NCI-H2107 treated with DMSO at 0.1 percent for 48 hours (cell line): ENCODE measurements at regions not wholly inside any gene's neighbourhood (a gene's known extent, or its start where the extent isn't known, plus 50 kb on each side); places are given as distances from the start of the nearest gene placed in this dataset.

Experiments
- DNase-seq: peaks from one replicate; lab custom pipeline; 2025; ENCODE audit not compliant: unreplicated experiment; lab: John Stamatoyannopoulos, UW

DNA sequence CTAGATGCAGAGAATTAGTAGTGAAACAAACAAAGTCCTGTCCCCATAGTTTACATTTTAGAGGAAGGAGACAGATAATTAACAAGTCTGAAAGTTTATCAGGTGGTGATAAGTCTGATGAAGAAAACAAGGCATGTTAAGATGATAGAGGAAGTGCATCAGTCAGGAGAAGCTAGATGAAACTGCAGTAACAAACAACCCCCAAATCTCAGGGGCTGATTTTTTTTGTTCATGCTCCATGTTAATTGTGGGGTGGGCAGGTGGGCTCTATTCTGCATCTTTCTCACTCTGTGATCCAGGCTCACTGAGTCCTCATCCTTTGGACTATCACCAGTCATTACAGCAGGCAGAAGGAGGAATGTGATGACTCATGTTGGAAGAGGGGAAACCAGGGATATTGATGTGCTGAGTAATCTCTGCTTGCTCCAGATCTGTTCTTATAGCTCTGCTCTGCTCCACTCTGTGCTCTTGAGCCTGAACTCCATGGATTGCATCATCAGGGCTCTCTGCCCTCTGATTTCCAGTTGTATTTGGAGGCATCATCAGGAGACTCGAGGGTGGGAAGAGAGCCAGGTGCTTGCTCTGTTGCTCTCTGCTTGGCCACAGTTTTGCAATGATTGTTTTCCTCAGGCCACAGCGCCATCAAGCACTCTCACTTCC, 166.9 kb downstream of the IER5 start:
- DNase-seq = no peak

DNA sequence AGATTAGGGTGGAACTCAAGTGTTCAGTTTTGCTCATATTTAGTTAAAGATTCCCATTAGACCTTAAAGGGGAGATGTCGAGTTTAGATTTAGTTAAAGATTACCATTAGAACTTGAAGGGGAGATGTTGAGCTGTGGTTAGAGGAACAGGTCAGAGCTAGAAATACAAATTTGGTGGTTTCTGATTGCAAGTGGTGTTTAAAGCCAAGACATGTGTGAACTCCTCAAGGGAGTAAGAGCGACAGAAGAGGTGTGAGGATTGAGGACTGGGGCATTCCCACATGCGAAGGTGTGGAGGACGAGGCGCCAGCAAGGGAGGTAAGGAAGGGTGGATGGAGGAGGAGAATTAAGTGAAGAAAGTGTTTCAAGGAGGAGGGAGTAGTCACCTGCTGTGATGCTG, 168.6 kb downstream of the IER5 start:
- DNase-seq = no peak

DNA sequence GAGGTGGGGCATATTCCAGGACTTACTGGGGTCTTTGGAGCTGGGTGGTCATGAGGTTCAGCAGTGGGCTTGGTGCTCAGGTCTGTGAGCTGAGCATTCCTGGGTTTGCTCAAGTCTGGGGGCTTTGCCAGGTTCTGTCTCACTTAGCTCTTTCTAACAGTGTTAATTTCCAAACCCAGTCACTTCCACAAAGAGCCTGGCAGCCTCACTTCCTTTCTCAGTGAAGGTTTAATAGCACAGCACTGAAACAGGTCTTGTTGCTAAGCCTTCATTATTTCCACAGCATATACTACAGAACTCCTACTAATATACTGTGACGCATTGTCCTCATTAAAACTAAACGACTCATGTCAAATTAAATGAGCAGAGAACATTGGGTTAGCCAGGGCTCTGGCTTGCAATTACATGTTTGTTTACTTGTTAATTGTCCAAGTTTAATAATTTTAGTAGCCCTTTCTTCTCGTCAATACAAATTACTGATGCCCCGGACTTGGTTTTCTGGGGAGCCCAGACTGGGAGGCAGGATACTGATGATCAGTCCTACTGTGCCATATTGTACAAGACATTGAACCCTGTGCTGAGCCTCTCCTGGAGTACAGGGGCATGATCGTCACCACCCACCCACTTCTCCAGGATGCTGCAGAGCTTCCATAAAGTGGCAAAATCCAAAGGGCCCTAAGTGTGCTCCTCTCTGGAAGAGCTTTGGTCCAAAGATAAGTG, 170.7 kb downstream of the IER5 start:
- no peak for DNase-seq

DNA sequence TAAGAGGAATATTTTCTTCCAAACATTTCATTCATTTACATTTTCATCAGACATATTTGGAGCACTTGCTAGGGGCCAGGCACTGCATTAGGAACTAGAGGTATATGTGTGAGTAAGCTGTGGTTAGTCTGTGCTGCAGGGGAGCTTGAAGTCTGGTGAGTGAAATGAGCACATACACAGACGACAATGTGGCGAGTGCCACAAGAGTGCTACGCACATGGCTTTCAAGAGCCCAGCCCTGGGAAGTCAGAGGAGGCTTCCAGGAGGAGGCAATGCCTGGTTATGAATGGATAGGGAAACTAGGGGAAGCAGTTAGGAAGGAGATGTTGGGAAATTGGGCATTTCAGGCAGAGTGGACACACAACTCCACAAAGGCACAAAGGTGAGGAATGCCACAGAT, 171.8 kb downstream of the IER5 start:
- DNase-seq = no peak

DNA sequence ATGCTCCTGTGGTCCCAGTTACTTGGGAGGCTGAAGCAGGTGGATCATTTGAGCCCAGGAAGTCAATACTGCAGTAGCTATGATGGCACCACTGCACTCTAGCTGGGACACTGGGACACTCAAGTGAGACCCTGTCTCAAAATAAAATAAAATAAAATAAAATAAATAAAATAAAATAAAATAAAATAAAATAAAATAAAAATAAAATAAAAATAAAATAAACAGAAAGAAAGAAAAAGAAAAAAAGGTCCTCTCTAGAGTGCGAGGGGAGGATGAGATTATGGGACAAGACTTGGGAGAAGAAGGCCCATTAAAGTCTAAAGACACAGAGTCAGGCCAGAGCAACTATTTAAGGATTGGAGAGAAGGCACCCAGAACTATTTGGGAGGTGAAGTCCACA, 172.5 kb downstream of the IER5 start:
- no peak for DNase-seq

DNA sequence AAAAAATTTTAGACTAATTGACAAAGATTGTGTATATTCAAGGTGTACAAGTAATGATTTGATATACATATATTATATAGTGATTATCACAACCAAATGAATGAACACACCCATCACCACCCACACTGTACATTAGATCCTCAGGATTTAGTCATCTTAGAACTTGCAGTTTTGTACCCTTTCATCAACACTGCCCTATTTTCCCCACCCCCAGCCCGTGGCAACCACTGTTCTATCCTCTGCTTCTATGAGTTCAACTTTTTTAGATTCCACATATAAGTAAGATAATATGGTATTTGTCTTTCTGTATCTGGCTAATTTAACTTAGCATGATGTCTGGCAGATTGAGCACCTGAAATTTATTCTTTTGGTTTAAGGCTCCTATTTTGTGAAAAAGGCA, 173.6 kb downstream of the IER5 start:
- no peak for DNase-seq

DNA sequence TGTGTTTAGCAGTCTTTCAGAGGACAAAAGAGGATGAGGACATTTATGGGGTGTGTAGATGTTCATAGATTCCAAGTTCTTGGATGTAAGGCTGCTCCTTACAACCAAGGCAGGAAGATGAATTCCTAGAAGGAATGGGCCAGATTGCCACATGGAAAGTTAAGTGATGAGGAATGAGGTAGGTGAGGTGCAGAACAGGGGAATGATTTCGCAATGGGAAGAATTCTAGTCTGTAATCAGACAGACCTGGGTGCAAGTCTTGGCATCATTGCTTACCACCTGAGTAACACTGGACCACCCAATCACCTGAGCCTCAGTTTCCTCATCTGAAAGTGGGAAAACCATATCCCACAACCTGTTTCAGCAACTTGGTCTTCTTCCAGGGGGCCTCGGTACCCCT, 174.9 kb downstream of the IER5 start:
- no peak for DNase-seq

DNA sequence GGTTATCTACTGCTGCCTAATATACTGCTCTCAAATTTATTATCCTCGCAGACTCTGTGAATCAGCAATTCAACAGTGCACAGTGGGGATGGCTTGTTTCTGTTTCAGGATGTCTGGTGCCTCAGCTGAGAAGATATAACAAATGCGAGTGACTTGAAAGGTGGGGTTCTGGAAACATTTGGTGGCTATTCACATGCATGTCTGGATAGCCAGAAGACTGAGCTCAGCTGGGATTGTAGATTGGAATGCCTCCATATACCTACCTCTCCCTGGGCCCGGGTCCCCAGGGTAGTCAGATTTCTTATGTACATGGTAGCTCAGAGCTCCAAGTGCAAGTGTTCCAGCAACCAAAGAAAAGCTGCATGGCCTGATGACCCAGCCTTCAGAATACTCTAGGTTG, 176.3 kb downstream of the IER5 start:
- no peak for DNase-seq

DNA sequence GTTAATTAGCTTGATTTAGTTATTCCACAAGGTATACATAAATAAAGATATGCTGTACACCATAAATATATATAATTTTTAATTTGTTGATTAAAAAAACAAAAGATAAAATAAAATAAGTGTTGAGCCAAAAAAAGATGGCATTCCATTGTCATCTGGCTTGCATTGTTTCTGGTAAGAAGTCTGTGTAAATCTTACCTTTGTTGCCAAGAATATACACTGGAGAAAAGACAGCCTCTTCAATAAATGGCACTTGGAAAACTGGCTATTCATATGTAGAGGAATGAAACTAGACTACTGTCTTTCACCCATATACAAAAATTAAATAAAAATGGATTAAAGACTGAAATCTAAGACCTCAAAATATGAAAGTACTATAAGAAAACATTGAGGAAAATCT, 196.5 kb downstream of the IER5 start:
- DNase-seq = no peak

DNA sequence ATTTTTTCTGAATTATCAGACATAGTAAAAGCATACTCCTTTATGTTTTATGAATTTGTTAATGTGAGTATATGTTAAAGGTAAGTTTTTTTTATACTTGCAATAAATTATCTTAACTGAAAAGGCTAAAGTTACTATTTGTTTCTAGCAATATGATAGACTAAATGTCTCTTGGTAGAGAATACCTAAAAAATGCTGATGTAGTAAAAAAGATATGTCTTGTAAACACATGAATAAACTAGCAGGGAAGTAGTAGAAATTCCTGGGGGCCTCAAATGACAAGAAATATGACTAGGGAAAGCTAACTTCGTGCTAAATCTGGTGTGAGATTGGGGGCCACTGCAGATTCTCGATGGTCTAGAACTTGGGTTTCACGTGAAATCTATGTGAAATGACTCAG, 188.1 kb upstream of the CACNA1E start:
- DNase-seq = no peak

DNA sequence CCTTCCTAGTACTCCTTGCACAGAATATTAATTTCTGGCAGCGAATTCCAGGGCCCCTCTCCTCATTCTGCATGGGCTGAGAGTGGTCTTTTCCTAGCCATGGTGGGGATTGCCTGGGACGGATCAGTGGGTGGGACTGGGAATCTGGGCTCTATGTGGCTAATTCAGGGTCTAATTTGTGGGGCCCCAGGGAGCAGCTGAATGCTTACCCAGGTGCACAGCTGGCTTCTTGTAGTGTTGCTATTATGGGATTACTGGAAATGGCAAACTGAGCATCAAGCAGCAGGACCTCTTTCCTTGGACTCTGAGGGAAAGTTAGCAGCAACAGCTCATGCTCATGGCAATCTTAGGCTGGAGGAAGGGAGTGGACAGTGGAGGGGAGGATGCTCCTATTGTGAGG, 187.1 kb upstream of the CACNA1E start:
- no peak for DNase-seq

DNA sequence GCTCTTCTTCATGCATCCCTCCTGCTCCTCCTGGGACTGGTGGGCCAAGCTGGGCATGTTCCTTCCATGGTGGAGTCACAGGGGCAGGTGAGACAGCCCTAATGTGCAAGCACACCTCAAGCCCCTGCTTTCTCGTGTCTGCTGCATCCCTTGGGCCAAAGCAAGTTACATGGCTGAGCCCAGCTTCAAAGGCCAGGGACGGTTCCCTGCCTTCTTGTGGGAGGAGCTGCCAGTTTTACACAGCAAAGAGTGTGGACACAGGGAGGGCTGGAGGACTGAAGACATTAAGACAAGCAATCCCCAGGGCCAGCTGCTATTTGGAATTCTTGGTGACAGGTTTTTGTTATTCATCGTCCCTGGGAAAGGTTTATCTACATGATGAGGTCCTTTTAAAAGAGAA, 175.2 kb upstream of the CACNA1E start:
- DNase-seq = no peak

DNA sequence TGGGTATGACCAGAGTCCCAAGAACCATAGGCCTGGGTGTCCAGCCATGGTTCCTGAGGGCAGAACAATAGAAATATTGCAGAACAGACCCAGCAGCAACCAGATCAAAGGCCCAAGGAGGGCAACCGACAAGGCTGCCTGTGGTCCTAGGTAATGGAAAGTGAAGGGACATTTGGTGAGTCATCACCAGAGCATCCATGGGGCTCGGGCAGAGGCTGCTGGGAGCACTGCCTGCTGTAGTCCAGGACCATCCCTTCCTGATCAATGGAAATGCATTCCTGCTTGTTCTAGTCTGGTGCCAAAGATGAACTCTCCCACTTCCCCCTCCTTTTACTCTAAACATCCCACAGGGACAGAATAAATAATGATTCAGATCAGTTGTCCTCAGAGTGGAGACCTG, 172.8 kb upstream of the CACNA1E start:
- no peak for DNase-seq

DNA sequence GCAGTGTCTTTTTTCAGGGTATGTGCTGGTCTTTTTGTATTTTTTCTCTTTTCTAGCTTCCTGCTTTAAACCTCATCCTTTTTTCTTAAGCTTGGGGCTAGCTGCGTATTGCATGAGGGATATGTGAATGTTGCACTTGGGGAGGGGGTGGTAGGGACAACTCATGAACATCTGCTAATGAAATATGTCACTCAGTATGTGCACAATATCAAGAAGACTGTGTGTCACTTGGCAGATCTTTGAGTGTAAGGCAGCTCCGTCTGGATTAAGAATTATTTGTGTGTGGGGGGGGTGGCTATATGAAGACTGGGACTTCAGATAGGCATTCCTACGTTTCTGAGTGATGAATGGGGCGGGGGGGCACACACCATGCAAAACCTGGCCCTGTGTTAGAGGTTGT, 170.4 kb upstream of the CACNA1E start:
- DNase-seq = no peak

DNA sequence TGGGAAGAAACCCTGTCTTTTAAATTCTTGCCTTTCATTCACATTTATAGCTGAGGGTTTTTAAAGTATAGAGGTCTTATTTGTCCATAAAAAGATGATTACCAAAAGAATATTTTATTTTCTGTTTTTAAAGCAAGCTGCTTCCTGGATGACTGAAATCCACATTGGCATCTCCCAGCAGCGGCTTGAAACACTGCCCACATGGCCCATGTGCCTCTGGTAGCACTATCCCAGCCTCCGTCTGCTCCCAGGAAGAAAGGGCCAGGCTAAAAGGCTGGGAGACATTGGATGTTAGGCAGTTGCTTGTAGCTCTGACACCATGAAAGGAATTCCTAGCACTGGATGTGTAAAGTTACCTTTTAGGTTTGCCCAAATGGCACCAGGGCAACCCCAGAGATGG, 169.9 kb upstream of the CACNA1E start:
- no peak for DNase-seq

DNA sequence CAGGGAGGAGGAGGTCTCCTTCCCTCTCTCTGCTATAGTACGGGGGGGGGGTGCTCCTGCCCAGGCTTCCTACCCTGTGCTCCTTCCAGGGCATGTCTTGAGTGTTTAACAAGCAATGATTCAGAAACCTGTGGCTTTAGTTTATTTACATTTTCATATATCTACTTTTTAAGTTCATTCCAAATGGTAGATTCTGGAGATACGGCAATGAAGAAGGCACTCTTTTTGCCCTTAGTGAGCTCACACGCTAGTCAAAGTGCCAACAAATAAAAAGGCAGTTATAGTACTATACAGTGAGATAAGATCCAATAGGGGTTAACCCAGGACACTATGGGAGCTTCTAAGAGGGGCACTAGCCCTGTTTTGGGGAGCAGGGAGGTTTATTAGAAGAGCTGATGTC, 169.3 kb upstream of the CACNA1E start:
- DNase-seq = no peak

DNA sequence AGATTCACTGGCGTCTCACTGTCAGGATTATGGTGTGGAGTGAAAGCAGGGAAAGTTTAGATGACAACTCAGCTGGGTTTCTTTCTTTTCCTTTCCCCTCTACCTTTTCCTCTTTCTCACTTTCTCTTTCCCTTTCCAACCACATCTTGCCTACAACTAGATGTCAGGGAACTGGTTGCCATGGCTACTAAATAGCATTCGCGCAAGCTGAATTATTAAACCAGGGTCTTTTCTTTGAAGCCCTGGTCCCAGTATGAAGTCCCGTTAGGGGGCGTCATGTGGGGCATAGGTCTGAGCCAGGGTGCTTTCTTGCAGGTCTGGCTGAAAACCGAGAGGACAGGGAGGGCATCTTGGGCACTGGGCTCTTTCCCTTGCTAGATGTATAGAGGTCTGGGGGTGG, 168.4 kb upstream of the CACNA1E start:
- DNase-seq = no peak

DNA sequence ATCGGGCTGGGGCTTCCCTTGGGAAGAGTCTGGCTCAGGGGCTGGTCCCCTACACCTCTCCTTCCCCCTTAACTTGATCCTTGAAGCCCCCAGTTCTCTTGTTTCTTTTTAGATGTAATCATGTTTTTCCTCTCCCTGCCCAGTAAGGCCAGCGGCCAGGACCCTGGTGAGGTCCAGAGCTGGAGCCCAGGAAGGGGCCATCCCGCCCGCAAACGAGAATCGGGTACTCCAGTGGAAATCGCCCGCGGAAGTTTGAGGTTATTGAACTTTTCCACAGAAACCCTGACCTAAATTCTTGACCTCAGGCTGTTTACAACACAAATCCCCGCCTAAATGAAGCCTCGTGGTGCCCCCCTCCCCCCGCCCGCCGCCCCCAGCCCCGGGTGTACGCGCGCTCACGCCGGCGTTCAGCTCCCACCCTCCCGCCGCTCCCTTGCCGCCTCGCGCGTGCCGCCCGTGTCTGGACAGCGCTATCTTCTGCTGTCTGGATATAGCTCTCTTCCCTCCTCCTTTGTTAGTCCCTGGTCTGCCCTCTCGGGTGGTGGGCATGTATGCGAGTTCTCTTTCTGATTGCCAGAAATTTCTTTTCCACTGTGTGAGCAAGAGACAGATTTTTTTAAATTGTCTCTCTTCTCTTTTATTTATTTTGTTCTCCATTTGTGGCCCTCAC, 165.9 kb upstream of the CACNA1E start:
- no peak for DNase-seq

DNA sequence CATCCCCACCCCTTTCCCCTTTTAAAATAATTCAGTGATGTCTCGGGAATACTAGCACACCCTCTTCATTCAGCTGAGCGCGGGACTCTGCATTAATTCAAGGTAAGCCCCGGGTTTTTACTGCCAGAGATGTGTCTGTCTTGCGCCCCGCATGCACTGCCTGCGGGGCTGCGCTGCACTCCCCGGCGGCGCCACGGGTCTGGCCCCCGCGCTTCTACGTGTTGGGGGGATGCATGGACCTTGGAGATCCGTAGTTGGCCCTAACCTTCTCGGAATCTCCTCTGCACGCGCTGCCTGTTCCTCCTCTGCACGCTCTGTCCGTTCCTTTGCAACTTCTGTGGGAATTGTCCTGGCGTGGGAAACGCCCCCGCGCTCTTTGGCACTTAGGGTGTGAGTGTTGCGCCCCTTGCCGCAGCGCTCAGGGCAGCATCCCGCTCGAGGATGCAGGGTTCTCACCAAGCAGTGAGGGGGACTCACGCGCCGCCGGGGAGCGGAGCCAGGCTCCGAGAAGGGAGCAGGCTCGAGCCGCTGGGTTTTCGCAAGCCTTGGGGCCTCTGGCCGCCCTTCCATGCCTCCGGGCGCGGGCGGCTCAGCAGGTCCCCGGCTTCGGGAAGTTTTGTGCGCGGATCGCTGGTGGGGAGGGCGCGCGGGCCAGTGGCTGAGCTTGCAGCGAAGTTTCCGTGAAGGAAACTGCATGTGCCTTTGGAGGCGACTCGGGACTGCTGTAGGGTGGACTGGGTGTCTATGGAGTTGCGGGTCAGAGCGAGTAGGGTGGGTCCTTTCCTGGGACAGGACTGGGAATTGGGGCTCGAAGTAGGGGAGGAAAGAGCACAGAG, 165.1 kb upstream of the CACNA1E start:
- no peak for DNase-seq

DNA sequence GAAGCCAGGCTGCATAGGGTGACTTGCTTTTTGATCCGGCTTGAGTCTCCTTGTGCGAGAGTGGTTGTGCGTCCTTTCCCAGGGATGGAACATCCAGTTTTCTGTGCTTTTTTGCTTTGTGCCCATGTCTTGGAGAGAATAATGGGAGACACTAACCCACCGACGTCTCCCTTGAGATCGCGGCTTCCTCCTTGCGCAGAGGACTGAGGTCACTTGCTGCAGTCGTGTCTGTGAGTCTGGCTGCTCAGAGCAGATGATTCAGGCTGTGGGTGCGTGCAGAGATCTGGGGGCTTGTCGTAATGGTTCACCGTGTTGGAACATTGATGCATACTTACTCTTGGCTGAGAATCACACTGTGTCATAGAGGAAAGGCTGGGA, 164.5 kb upstream of the CACNA1E start:
- DNase-seq = no peak

DNA sequence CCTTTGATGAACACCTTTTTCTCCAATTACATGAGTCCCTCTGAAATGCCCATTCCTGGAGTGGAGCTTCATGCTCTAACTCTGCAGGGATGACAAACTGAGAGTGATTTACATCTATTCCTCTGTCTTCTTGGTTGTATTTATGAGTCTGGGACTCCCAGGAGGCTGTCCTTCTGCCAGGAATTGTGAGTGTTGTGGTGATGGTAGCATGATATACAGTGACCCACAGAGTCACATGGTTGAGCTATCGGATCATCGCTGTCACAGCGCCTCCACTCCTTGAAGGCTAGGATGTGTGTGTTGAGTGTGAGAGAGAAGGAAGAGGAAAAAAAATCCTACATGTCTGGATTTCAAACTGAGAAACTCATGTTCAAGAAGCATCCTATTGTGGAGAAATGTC, 163.4 kb upstream of the CACNA1E start:
- DNase-seq = no peak
